ENCODE measurements at regions not wholly inside any gene's neighbourhood (a gene's known extent, or its start where the extent isn't known, plus 50 kb on each side); places are given as distances from the start of the nearest gene placed in this dataset.

GRCh38 chr20:57870597-57871236, 160.9 kb upstream of the PMEPA1 start:
- no peaks in the 10 kb centered on the region for H3K27me3 ChIP-seq (ENCODE audit: control insufficient read depth in 3 of 3, insufficient read depth in 3 of 3, low read length in 2 of 3)
- peaks cover 0 to 13% (median 6%) of the 10 kb centered on the region in 5 donors for H3K4me1 ChIP-seq (ENCODE audit: control insufficient read depth in 5 of 5, insufficient read depth in 5 of 5, low read length in 5 of 5)
- no peaks in the 10 kb centered on the region for H3K36me3 ChIP-seq (ENCODE audit: control insufficient read depth in 4 of 4, insufficient read depth in 4 of 4, low read length in 4 of 4)
- ATAC-seq (ENCODE audit: insufficient read depth, low FRiP score) (no peak), DNase-seq (no peak)
- H3K27ac ChIP-seq (ENCODE audit: low read depth in 1 of 2, low read length in 1 of 2): no peak overlapping the region
- WGBS, 2 donors: 80 to 81% methylated on average over 8 of the region's 8 CpGs
- no peak overlapping the region for H3K9ac ChIP-seq (ENCODE audit: insufficient read depth in 1 of 2, low read length in 2 of 2)
- peaks cover 0 to 4% (median 0%) of the 10 kb centered on the region in 4 donors for H3K9me3 ChIP-seq (ENCODE audit: control insufficient read depth in 4 of 4, insufficient read depth in 3 of 4, low read length in 3 of 4)
- TF ChIP-seq CTCF (IDR thresholded peaks at IDR 0.05; ENCODE audit: control extremely low read depth, extremely low read depth): no peak
- no peak overlapping the region for H3K4me3 ChIP-seq

- Histone ChIP-seq H3K4me3 (no peak overlapping the region), H3K9ac (ENCODE audit: insufficient read depth in 1 of 2, low read length in 2 of 2) (no peak overlapping the region), H3K27ac (ENCODE audit: low read depth in 1 of 2, low read length in 1 of 2) (no peak overlapping the region), H3K36me3 (ENCODE audit: control insufficient read depth in 4 of 4, insufficient read depth in 4 of 4, low read length in 4 of 4) (no peaks in the 10 kb centered on the region), H3K27me3 (ENCODE audit: control insufficient read depth in 3 of 3, insufficient read depth in 3 of 3, low read length in 2 of 3) (no peaks in the 10 kb centered on the region), H3K4me1 (ENCODE audit: control insufficient read depth in 5 of 5, insufficient read depth in 5 of 5, low read length in 5 of 5) (peaks cover 0 to 13% (median 6%) of the 10 kb centered on the region in 5 donors), H3K9me3 (ENCODE audit: control insufficient read depth in 4 of 4, insufficient read depth in 3 of 4, low read length in 3 of 4) (peaks cover 0 to 4% (median 0%) of the 10 kb centered on the region in 4 donors)
- DNase-seq: no peak
- no peak for TF ChIP-seq CTCF (IDR thresholded peaks at IDR 0.05; ENCODE audit: control extremely low read depth, extremely low read depth)
- no peak for ATAC-seq (ENCODE audit: insufficient read depth, low FRiP score)
- 73 to 85% methylated on average over 9 of the region's 9 CpGs for WGBS, 2 donors
Observed at GRCh38 chr20:57869951-57870315, 160.1 kb upstream of the PMEPA1 start.

- peaks cover 0 to 13% (median 6%) of the 10 kb centered on the region in 5 donors for H3K4me1 ChIP-seq (ENCODE audit: control insufficient read depth in 5 of 5, insufficient read depth in 5 of 5, low read length in 5 of 5)
- no peaks in the 10 kb centered on the region for H3K27me3 ChIP-seq (ENCODE audit: control insufficient read depth in 3 of 3, insufficient read depth in 3 of 3, low read length in 2 of 3)
- 74 to 81% methylated on average over 10 of the region's 10 CpGs for WGBS, 2 donors
- H3K9me3 ChIP-seq (ENCODE audit: control insufficient read depth in 4 of 4, insufficient read depth in 3 of 4, low read length in 3 of 4): peaks cover 0 to 4% (median 0%) of the 10 kb centered on the region in 4 donors
- H3K9ac ChIP-seq (ENCODE audit: insufficient read depth in 1 of 2, low read length in 2 of 2): no peak overlapping the region
- no peak overlapping the region for H3K4me3 ChIP-seq
- no peak for ATAC-seq (ENCODE audit: insufficient read depth, low FRiP score)
- DNase-seq: no peak
- H3K36me3 ChIP-seq (ENCODE audit: control insufficient read depth in 4 of 4, insufficient read depth in 4 of 4, low read length in 4 of 4): no peaks in the 10 kb centered on the region
- no peak for TF ChIP-seq CTCF (IDR thresholded peaks at IDR 0.05; ENCODE audit: control extremely low read depth, extremely low read depth)
- H3K27ac ChIP-seq (ENCODE audit: low read depth in 1 of 2, low read length in 1 of 2): no peak overlapping the region
Observed at GRCh38 chr20:57869291-57869950, 159.6 kb upstream of the PMEPA1 start.

Data from lung (tissue), 11 donors.